Erythroblast (primary cell): ENCODE measurements at regions not wholly inside any gene's neighbourhood (a gene's known extent, or its start where the extent isn't known, plus 50 kb on each side); places are given as distances from the start of the nearest gene placed in this dataset.

Experiments used
- GATA1 ChIP-seq: IDR thresholded peaks from 2 replicates; pipeline ENCODE4 v1.6.1; 2011; ENCODE audit warnings: low read depth, mild to moderate bottlenecking, control low read depth, low read length, moderate library complexity
- POLR2A ChIP-seq: IDR thresholded peaks from 2 replicates; pipeline ENCODE4 v1.6.1; 2011; ENCODE audit warnings: mild to moderate bottlenecking, low read length

- TF ChIP-seq POLR2A, result no peak
- TF ChIP-seq GATA1, result no peak
Observed at GRCh38 chr7:13829914-13830900, 159.3 kb downstream of the ETV1 start.
